GM06990 (cell line): ENCODE measurements at regions not wholly inside any gene's neighbourhood (a gene's known extent, or its start where the extent isn't known, plus 50 kb on each side); places are given as distances from the start of the nearest gene placed in this dataset.

Experiments
- DNase-seq: peaks from one replicate; pipeline ENCODE4 v3.0.0-alpha.2; 2011; ENCODE audit not compliant: insufficient read length; ENCODE audit errors: extremely low read depth
- H3K27me3 ChIP-seq: replicated peaks from 2 replicates; pipeline ENCODE4 v1.6.0; 2011; ENCODE audit warnings: low read length; ENCODE audit not compliant: control insufficient read depth, insufficient read depth
- H3K36me3 ChIP-seq: 2 replicates; pipeline ENCODE4 v1.5.1; 2011; ENCODE audit warnings: low read length; ENCODE audit not compliant: control insufficient read depth, insufficient read depth
- H3K4me3 ChIP-seq: replicated peaks from 2 replicates; pipeline ENCODE4 v1.5.1; 2011; ENCODE audit warnings: low read depth, mild to moderate bottlenecking, control low read depth, low read length
- TF ChIP-seq, protein P1 (sequence below): IDR thresholded peaks from 2 replicates; pipeline ENCODE4 v1.5.1; 2011; ENCODE audit warnings: low read length, control low read depth, mild to moderate bottlenecking, inconsistent platforms; ENCODE audit not compliant: insufficient read depth, poor library complexity, severe bottlenecking

DNA sequence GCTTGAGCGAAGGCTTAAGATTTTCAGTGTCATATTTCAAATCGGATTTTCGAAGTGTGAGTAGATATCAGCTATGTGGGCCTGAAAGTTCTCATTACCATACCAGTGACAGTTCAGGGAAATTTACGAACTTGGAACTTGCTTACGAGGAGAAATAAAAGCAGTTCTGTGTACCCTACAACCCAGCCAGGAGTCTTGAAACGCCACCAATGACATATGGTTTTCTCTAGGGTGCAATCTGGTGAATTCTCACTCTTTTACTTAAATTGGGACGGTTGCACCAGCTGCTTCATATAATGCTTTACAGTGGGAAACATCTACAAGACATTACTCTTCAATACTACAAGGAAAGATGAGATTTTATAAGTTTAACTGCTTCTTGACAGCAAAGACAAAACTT is 253.6 kb upstream of the FOXK1 start:
- DNase-seq: no peak
- no peaks in the 10 kb centered on the region for H3K36me3 ChIP-seq
- no peaks in the 10 kb centered on the region for H3K27me3 ChIP-seq
- TF ChIP-seq, protein P1, sequence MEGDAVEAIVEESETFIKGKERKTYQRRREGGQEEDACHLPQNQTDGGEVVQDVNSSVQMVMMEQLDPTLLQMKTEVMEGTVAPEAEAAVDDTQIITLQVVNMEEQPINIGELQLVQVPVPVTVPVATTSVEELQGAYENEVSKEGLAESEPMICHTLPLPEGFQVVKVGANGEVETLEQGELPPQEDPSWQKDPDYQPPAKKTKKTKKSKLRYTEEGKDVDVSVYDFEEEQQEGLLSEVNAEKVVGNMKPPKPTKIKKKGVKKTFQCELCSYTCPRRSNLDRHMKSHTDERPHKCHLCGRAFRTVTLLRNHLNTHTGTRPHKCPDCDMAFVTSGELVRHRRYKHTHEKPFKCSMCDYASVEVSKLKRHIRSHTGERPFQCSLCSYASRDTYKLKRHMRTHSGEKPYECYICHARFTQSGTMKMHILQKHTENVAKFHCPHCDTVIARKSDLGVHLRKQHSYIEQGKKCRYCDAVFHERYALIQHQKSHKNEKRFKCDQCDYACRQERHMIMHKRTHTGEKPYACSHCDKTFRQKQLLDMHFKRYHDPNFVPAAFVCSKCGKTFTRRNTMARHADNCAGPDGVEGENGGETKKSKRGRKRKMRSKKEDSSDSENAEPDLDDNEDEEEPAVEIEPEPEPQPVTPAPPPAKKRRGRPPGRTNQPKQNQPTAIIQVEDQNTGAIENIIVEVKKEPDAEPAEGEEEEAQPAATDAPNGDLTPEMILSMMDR: no peak
- H3K4me3 ChIP-seq: no peak overlapping the region

GRCh38 chr7:4430227-4430626 is 251.9 kb upstream of the FOXK1 start:
- DNase-seq: no peak
- no peaks in the 10 kb centered on the region for H3K27me3 ChIP-seq
- no peaks in the 10 kb centered on the region for H3K36me3 ChIP-seq
- TF ChIP-seq, protein P1: no peak
- no peak overlapping the region for H3K4me3 ChIP-seq

- Histone ChIP-seq H3K36me3 (no peaks in the 10 kb centered on the region), H3K4me3 (no peak overlapping the region), H3K27me3 (no peaks in the 10 kb centered on the region)
- TF ChIP-seq, protein P1: no peak
- DNase-seq: no peak
Observed at GRCh38 chr7:4434306-4434705, 247.8 kb upstream of the FOXK1 start.

GRCh38 chr7:4436361-4436895 is 245.7 kb upstream of the FOXK1 start:
- no peak for DNase-seq
- TF ChIP-seq, protein P1: no peak
- Histone ChIP-seq H3K4me3 (no peak overlapping the region), H3K27me3 (no peaks in the 10 kb centered on the region), H3K36me3 (no peaks in the 10 kb centered on the region)

DNA sequence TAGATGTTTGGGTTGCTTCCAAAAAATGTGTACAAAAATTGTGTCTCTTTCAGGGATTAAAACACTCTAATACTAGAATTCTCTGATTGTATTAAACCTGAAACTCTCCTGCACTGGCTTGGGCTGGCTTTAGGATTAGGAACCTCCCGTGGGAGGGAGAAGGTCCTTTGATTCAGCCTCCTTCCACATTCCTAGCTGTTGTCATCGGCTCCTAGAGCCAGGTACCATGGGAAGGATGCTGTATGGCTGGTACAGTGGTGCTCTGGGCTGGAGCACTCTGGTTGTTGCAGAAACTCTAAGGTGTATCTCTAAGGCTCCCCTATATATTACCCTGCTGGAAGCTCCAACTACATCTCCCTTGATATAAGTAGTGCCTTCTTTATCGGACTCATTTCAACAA is 245.2 kb upstream of the FOXK1 start:
- DNase-seq: no peak
- no peaks in the 10 kb centered on the region for H3K36me3 ChIP-seq
- H3K27me3 ChIP-seq: no peaks in the 10 kb centered on the region
- no peak overlapping the region for H3K4me3 ChIP-seq
- TF ChIP-seq, protein P1: no peak

DNA sequence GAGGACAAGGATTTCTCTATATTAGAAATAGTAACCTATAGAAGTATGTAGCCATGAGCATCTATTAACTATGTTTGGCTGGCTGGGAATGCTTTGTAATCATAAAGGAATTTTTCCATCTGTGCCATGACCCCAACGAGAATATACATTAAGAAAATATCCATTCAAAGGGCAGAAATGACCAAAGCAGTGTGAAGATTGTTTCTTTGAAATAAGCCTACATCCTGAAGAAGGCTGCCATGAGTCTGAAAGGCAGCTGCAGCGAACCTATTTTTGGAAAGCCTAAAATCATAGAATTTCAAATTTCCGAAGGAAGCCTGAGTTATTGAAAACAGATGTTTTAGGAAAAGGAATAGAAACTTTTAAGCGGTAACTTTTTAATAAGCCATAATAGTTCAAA is 244.2 kb upstream of the FOXK1 start:
- TF ChIP-seq, protein P1: no peak
- Histone ChIP-seq H3K27me3 (no peaks in the 10 kb centered on the region), H3K36me3 (no peaks in the 10 kb centered on the region), H3K4me3 (no peak overlapping the region)
- no peak for DNase-seq
